PFSK-1 (cell line): ENCODE measurements at regions not wholly inside any gene's neighbourhood (a gene's known extent, or its start where the extent isn't known, plus 50 kb on each side); places are given as distances from the start of the nearest gene placed in this dataset.

Source experiments
- FOXP2 ChIP-seq: optimal IDR thresholded peaks from 2 replicates; pipeline ENCODE3; 2011; ENCODE audit warnings: borderline replicate concordance, control low read depth, inconsistent platforms; ENCODE audit not compliant: insufficient read depth; ENCODE audit errors: extremely low read length, extremely low read depth
- POLR2AphosphoS5 ChIP-seq: IDR thresholded peaks from 2 replicates; pipeline ENCODE4 v1.6.1; 2012; ENCODE audit warnings: low read depth, mild to moderate bottlenecking, control low read depth, low read length, moderate library complexity
- SIN3A ChIP-seq: IDR thresholded peaks from 2 replicates; pipeline ENCODE4 v1.6.1; 2012; ENCODE audit warnings: mild to moderate bottlenecking, low read length, moderate library complexity, borderline replicate concordance; ENCODE audit not compliant: insufficient read depth
- TAF1 ChIP-seq: IDR thresholded peaks from 2 replicates; pipeline ENCODE4 v1.6.1; 2012; ENCODE audit warnings: low read length, control low read depth, borderline replicate concordance; ENCODE audit not compliant: insufficient read depth
- TF ChIP-seq, protein P1 (sequence below), 2 experiments: IDR thresholded peaks; 2 replicates each; pipeline versions ENCODE4 v1.6.1 to v1.8.0; 2011 to 2012; ENCODE audit warnings: low read depth in 2 of 2, low read length in 2 of 2, control low read depth in 1 of 2, inconsistent platforms in 1 of 2, mild to moderate bottlenecking in 1 of 2, moderate library complexity in 1 of 2; ENCODE audit not compliant: insufficient read depth in 1 of 2

DNA sequence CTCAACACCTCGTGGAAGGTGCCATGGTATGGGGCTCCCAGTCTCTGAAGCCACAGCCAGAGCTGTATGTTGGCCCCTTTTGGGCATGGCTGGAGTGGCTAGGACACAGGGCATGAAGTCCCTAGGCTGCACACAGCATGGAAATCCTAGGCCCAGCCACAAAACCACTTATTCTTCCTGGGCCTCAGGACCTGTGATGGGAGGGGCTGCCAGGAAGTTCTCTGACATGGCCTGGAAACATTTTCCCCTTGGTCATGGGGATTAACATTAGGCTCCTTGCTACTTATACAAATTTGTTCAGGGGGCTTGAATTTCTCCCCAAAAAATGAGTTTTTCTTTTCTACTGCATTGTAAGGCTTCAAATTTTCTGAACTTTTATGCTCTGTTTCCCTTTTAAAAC, 2091.2 kb upstream of the ACO1 start:
- TF ChIP-seq FOXP2 (no peak), SIN3A (no peak), TAF1 (no peak)
- TF ChIP-seq, protein P1, sequence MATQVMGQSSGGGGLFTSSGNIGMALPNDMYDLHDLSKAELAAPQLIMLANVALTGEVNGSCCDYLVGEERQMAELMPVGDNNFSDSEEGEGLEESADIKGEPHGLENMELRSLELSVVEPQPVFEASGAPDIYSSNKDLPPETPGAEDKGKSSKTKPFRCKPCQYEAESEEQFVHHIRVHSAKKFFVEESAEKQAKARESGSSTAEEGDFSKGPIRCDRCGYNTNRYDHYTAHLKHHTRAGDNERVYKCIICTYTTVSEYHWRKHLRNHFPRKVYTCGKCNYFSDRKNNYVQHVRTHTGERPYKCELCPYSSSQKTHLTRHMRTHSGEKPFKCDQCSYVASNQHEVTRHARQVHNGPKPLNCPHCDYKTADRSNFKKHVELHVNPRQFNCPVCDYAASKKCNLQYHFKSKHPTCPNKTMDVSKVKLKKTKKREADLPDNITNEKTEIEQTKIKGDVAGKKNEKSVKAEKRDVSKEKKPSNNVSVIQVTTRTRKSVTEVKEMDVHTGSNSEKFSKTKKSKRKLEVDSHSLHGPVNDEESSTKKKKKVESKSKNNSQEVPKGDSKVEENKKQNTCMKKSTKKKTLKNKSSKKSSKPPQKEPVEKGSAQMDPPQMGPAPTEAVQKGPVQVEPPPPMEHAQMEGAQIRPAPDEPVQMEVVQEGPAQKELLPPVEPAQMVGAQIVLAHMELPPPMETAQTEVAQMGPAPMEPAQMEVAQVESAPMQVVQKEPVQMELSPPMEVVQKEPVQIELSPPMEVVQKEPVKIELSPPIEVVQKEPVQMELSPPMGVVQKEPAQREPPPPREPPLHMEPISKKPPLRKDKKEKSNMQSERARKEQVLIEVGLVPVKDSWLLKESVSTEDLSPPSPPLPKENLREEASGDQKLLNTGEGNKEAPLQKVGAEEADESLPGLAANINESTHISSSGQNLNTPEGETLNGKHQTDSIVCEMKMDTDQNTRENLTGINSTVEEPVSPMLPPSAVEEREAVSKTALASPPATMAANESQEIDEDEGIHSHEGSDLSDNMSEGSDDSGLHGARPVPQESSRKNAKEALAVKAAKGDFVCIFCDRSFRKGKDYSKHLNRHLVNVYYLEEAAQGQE (IDR thresholded peaks at IDR 0.05; ENCODE audit: insufficient read depth in 1 of 2, low read depth in 2 of 2, low read length in 2 of 2) = no peak

DNA sequence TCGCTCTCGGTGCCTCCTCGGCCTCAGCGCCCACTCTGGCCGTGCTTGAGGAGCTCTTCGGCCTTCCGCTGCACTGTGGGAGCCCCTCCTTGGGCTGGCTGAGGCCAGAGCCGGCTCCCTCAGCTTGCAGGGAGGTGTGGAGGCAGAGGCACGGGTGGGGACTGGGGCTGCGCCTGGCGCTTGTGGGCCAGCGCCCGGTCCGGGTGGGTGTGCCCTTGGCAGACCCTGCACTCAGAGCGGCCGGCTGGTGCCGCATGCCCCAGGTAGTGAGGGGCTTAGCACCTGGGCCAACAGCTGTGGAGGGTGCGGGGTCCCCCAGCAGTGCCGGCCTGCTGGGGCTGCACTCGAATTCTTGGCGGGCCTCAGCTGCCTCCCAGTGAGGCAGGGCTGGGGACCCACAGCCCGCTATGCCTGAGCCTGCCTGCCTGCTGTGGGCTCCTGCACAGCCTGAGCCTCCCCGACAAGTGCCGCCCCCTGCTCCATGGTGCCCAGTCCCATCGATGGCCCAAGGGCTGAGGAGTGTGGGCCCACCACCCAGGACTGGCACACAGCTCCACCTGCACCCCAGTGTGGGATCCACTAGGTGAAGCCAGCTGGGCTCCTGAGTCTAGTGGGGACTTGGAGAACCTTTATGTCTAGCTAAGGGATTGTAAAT, 2085.2 kb upstream of the ACO1 start:
- no peak for TF ChIP-seq FOXP2
- TF ChIP-seq TAF1 = no peak
- no peak for TF ChIP-seq POLR2AphosphoS5
- TF ChIP-seq, protein P1 (IDR thresholded peaks at IDR 0.05; ENCODE audit: insufficient read depth in 1 of 2, low read depth in 2 of 2, low read length in 2 of 2) = no peak
- no peak for TF ChIP-seq SIN3A

DNA sequence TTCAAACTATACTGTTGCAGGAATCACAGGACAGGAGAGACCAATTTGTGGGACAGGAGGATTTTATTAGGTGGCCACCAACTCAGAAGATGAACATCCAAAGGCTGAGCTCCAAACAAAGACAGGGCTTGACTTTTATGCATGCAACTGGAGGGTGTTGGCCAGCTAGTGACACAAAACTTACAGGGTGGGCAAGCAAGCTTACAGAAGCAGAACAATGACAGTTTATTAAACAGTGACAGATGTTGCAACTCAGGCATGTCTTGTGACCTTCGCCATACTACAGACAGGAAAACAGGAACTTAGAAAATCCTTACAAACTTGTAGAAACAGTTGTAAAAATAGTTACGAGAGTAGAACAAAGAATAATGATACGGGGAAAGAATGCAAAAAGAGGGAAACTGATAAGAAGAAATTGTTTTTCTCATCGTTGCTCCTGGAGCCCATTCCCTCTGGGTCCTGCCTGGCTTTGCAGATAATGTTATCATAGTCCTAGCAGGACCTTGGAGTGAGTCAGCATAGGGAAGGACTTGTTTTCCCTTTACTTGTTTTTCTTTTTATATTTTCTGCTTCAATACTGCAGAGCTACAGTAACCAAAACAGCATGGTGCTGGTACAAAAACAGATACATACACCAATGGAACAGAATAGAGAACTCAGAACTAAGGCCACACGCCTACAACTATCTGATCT, 2083.0 kb upstream of the ACO1 start:
- TF ChIP-seq SIN3A (no peak), POLR2AphosphoS5 (no peak), FOXP2 (no peak), TAF1 (no peak)
- TF ChIP-seq, protein P1 (IDR thresholded peaks at IDR 0.05; ENCODE audit: insufficient read depth in 1 of 2, low read depth in 2 of 2, low read length in 2 of 2) = no peak

DNA sequence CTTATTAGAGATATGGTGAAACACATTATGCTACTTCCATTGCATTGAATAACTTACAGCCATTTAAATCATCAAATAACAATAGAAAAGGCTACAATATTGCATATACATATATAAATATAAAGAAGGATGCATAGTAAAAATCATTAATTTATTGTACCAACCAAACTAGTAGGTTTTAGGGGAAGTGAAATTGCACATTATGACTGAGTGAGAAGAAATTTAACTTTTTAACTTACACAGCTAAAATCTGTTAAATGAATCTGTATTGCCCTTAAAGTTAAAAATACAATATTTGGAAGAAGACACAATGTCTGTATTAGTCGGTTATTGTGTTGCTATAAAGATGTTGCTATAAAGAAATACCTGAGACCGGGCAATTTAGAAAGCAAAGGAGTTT, 2073.7 kb upstream of the ACO1 start:
- TF ChIP-seq, protein P1 (IDR thresholded peaks at IDR 0.05; ENCODE audit: insufficient read depth in 1 of 2, low read depth in 2 of 2, low read length in 2 of 2) = no peak
- TF ChIP-seq TAF1 (no peak), SIN3A (no peak), POLR2AphosphoS5 (no peak), FOXP2 (no peak)
